Endothelial cell of umbilical vein (primary cell): ENCODE measurements at regions not wholly inside any gene's neighbourhood (a gene's known extent, or its start where the extent isn't known, plus 50 kb on each side); places are given as distances from the start of the nearest gene placed in this dataset.

Experiments used
- BruUV-seq: library from RNA; stranded (reverse); fragments of 400-500 nt; replicated peaks from 2 replicates; lab custom pipeline; 2021; lab: Mats Ljungman, UMichigan
- CTCF ChIA-PET: fragments of 300-600, 350-600 bp; sonication (Branson Sonifier 250); formaldehyde crosslinking; loops from one replicate; lab custom pipeline; 2021; ENCODE audit warnings: antibody characterized with exemption, inconsistent platforms; lab: Charles Lee
- POLR2A ChIA-PET: fragments of 300-600, 350-600 bp; sonication (Branson Sonifier 250); formaldehyde crosslinking; loops from one replicate; lab custom pipeline; 2021; ENCODE audit warnings: antibody characterized with exemption, inconsistent platforms; lab: Charles Lee
- DNase-seq: peaks from one replicate; pipeline ENCODE4 v3.0.0-alpha.2; 2011; ENCODE audit warnings: low read depth, low spot score
- FAIRE-seq: peaks from 2 replicates; lab custom pipeline; 2011; peaks lifted over from hg19 to GRCh38; lab: Jason Lieb, UNC
- H2AFZ ChIP-seq: 2 replicates; pipeline ENCODE4 v1.6.0; 2012; ENCODE audit warnings: low read depth, low read length, control low read depth, inconsistent platforms
- H3K27ac ChIP-seq: 2 replicates; pipeline ENCODE4 v1.5.1; 2011; ENCODE audit warnings: low read depth, mild to moderate bottlenecking, control low read depth, low read length, moderate library complexity; ENCODE audit not compliant: insufficient read depth
- H3K27me3 ChIP-seq, 2 experiments: 2 replicates each; pipeline versions ENCODE4 v1.6.0 to v1.6.1; 2011; ENCODE audit warnings: low read length in 2 of 2, mixed read lengths in 1 of 2; ENCODE audit not compliant: control insufficient read depth in 2 of 2, insufficient read depth in 2 of 2
- H3K36me3 ChIP-seq, 2 experiments: 2 replicates in 1 of 2; 3 replicates in 1 of 2; pipeline ENCODE4 v1.5.1; 2011; ENCODE audit warnings: low read length in 2 of 2, mild to moderate bottlenecking in 1 of 2, moderate library complexity in 1 of 2; ENCODE audit not compliant: control insufficient read depth in 2 of 2, insufficient read depth in 2 of 2; ENCODE audit errors: extremely low read depth in 1 of 2
- H3K4me1 ChIP-seq: 3 replicates; pipeline ENCODE4 v1.5.1; 2011; ENCODE audit warnings: mild to moderate bottlenecking, low read length; ENCODE audit not compliant: control insufficient read depth, insufficient read depth; ENCODE audit errors: extremely low read depth
- H3K4me2 ChIP-seq: 2 replicates; pipeline ENCODE4 v1.6.1; 2011; ENCODE audit warnings: low read length, control low read depth, mixed read lengths; ENCODE audit not compliant: insufficient read depth
- H3K4me3 ChIP-seq, 3 experiments: fragments of 200-600 bp in 1 of 3; sonication (generic), shearing (Covaris generic) in 1 of 3; replicated peaks in 1 of 3; 2 replicates each; pipeline ENCODE4 v1.5.1; 2011 to 2016; ENCODE audit warnings: control low read depth in 3 of 3, low read length in 3 of 3, mild to moderate bottlenecking in 2 of 3, inconsistent platforms in 1 of 3, low read depth in 1 of 3, moderate library complexity in 1 of 3; ENCODE audit not compliant: insufficient read depth in 1 of 3
- H3K79me2 ChIP-seq: 2 replicates; pipeline ENCODE4 v1.6.0; 2012; ENCODE audit warnings: low read length, inconsistent platforms; ENCODE audit not compliant: control insufficient read depth, insufficient read depth
- H3K9ac ChIP-seq: replicated peaks from 2 replicates; pipeline ENCODE3; 2011; ENCODE audit warnings: low read length, control low read depth; ENCODE audit not compliant: insufficient read depth; ENCODE audit errors: extremely low read depth
- H3K9me1 ChIP-seq: replicated peaks from 3 replicates; pipeline ENCODE4 v1.6.0; 2011; ENCODE audit warnings: mild to moderate bottlenecking, low read length; ENCODE audit not compliant: control insufficient read depth, insufficient read depth; ENCODE audit errors: extremely low read depth
- H3K9me3 ChIP-seq: replicated peaks from 2 replicates; pipeline ENCODE4 v1.5.1; 2012; ENCODE audit warnings: low read length, inconsistent platforms; ENCODE audit not compliant: control insufficient read depth, insufficient read depth
- H4K20me1 ChIP-seq: replicated peaks from 2 replicates; pipeline ENCODE3; 2011; ENCODE audit warnings: mild to moderate bottlenecking, low read length; ENCODE audit not compliant: control insufficient read depth, insufficient read depth; ENCODE audit errors: extremely low read depth
- CTCF ChIP-seq, 2 donors: IDR thresholded peaks; 1 replicate in 1 of 2; 2 replicates in 1 of 2; pipeline ENCODE4 v1.5.1; 2011; ENCODE audit warnings: low read length in 2 of 2, mild to moderate bottlenecking in 2 of 2, moderate library complexity in 2 of 2, control low read depth in 1 of 2, inconsistent platforms in 1 of 2, low read depth in 1 of 2; ENCODE audit not compliant: insufficient read depth in 1 of 2; ENCODE audit errors: extremely low read depth in 1 of 2
- EZH2 ChIP-seq: IDR thresholded peaks from 2 replicates; pipeline ENCODE4 v1.6.1; 2012; ENCODE audit warnings: borderline replicate concordance, low read depth, mild to moderate bottlenecking, moderate library complexity, low read length, inconsistent platforms; ENCODE audit not compliant: severe bottlenecking
- FOS ChIP-seq: IDR thresholded peaks from 2 replicates; pipeline ENCODE4 v1.6.1; 2011; ENCODE audit warnings: mild to moderate bottlenecking, low read length, moderate library complexity, borderline replicate concordance; ENCODE audit not compliant: insufficient read depth
- GATA2 ChIP-seq: IDR thresholded peaks from 2 replicates; pipeline ENCODE4 v1.7.0; 2011; ENCODE audit warnings: low read depth, mild to moderate bottlenecking, moderate library complexity, mixed read lengths, low read length; ENCODE audit not compliant: insufficient read length, insufficient read depth
- JUN ChIP-seq: IDR thresholded peaks from 2 replicates; pipeline ENCODE4 v1.6.1; 2011; ENCODE audit warnings: borderline replicate concordance, low read depth; ENCODE audit not compliant: insufficient read length, insufficient read depth
- MAX ChIP-seq: IDR thresholded peaks from 2 replicates; pipeline ENCODE4 v1.6.1; 2011; ENCODE audit not compliant: insufficient read depth, insufficient read length
- MYC ChIP-seq: IDR thresholded peaks from one replicate; pipeline ENCODE4 v1.6.1; 2011; ENCODE audit warnings: mild to moderate bottlenecking, low read depth, low read length
- POLR2A ChIP-seq: IDR thresholded peaks from 2 replicates; pipeline ENCODE4 v1.6.1; 2012; ENCODE audit warnings: low read depth, mild to moderate bottlenecking, control low read depth, low read length
- dilution Hi-C: fragments of 300-500 bp; cut with MboI; formaldehyde crosslinking; loops from one replicate; pipeline ENCODE4 v1.15.0; 2019; ENCODE audit warnings: low sequenced_read_pairs; ENCODE audit not compliant: extremely low pct_ligation_motif_present
- intact Hi-C: fragments of 100-400 bp; cut with micrococcal nuclease; formaldehyde crosslinking; loops from one replicate; pipeline ENCODE4 v1.10.0; 2022

- TF ChIP-seq FOS (no peak), GATA2 (no peak), EZH2 (no peak), CTCF (IDR thresholded peaks at IDR 0.05; ENCODE audit: extremely low read depth in 1 of 2, insufficient read depth in 1 of 2, low read depth in 1 of 2, low read length in 2 of 2) (no peak)
- POLR2A ChIA-PET = no interaction called here
Observed at GRCh38 chr4:82050796-82051195, 323.0 kb downstream of the HNRNPD start.

GRCh38 chr4:82049294-82049693 is 324.5 kb downstream of the HNRNPD start:
- no peak overlapping the region for H3K27ac ChIP-seq
- no peak overlapping the region for H2AFZ ChIP-seq
- H3K4me1 ChIP-seq = no peaks in the 10 kb centered on the region
- FAIRE-seq (no peak), DNase-seq (no peak)
- no TSS peak for BruUV-seq
- H3K9me1 ChIP-seq = no peaks in the 10 kb centered on the region
- dilution Hi-C loops = no loop called here
- intact Hi-C loops = no loop called here
- H4K20me1 ChIP-seq = no peaks in the 10 kb centered on the region
- H3K4me3 ChIP-seq = no peak overlapping the region
- H3K79me2 ChIP-seq = no peaks in the 10 kb centered on the region
- no peak overlapping the region for H3K4me2 ChIP-seq
- ChIA-PET POLR2A (no interaction called here), CTCF (no interaction called here)
- H3K27me3 ChIP-seq = peaks cover 4 to 10% of the 10 kb centered on the region in 2 experiments
- no peaks in the 10 kb centered on the region for H3K9me3 ChIP-seq
- H3K9ac ChIP-seq = no peak overlapping the region
- TF ChIP-seq MYC (no peak), EZH2 (no peak), MAX (no peak), JUN (no peak), POLR2A (no peak), CTCF (IDR thresholded peaks at IDR 0.05; ENCODE audit: extremely low read depth in 1 of 2, insufficient read depth in 1 of 2, low read depth in 1 of 2, low read length in 2 of 2) (no peak)
- H3K36me3 ChIP-seq = no peaks in the 10 kb centered on the region

More at GRCh38 chr4:82050796-82051195, 323.0 kb downstream of the HNRNPD start:
- Histone ChIP-seq H3K4me2 (no peak overlapping the region), H4K20me1 (no peaks in the 10 kb centered on the region), H3K4me3 (no peak overlapping the region), H3K9ac (no peak overlapping the region), H3K27ac (no peak overlapping the region), H3K79me2 (no peaks in the 10 kb centered on the region), H3K4me1 (no peaks in the 10 kb centered on the region), H3K36me3 (no peaks in the 10 kb centered on the region), H3K27me3 (no peaks in the 10 kb centered on the region), H3K9me3 (no peaks in the 10 kb centered on the region), H3K9me1 (no peaks in the 10 kb centered on the region), H2AFZ (no peak overlapping the region)
- CTCF ChIA-PET = no interaction called here
- BruUV-seq = no TSS peak
- dilution Hi-C loops = no loop called here
- DNase-seq (no peak), FAIRE-seq (no peak)
- intact Hi-C loops = no loop called here
